ENCODE measurements at regions not wholly inside any gene's neighbourhood (a gene's known extent, or its start where the extent isn't known, plus 50 kb on each side); places are given as distances from the start of the nearest gene placed in this dataset.

- no peaks in the 10 kb centered on the region for H3K36me3 ChIP-seq (ENCODE audit: insufficient read depth, low read length)
- no peaks in the 10 kb centered on the region for H3K9me2 ChIP-seq (ENCODE audit: low read depth, low read length)
- H3K79me2 ChIP-seq (ENCODE audit: insufficient read depth, low read length): no peaks in the 10 kb centered on the region
- no peaks in the 10 kb centered on the region for H3K4me1 ChIP-seq (ENCODE audit: insufficient read depth, low read length, severe bottlenecking)
- H3K4me2 ChIP-seq (ENCODE audit: low read length): no peak overlapping the region
- H3K27ac ChIP-seq (ENCODE audit: low read depth, low read length, poor library complexity, severe bottlenecking): no peak overlapping the region
- no peaks in the 10 kb centered on the region for H3K27me3 ChIP-seq (ENCODE audit: insufficient read depth, low read length)
- no peaks in the 10 kb centered on the region for H3F3A ChIP-seq (ENCODE audit: insufficient read depth, low read length)
- no peaks in the 10 kb centered on the region for H3K9me3 ChIP-seq (ENCODE audit: low read length)
- TF ChIP-seq EZH2 (IDR thresholded peaks at IDR 0.05; ENCODE audit: borderline replicate concordance, low read length): no peak
- no peak for TF ChIP-seq CTCF (IDR thresholded peaks at IDR 0.05; ENCODE audit: low read length)
- H3K4me3 ChIP-seq (ENCODE audit: low read depth, low read length, poor library complexity, severe bottlenecking): no peak overlapping the region
- no peak overlapping the region for H2AFZ ChIP-seq (ENCODE audit: low read length)
- H3K9ac ChIP-seq (ENCODE audit: low read length): no peak overlapping the region
- H4K20me1 ChIP-seq (ENCODE audit: insufficient read depth, low read length): no peaks in the 10 kb centered on the region
Measured at GRCh38 chr6:103356531-103356930, 1503.2 kb downstream of the HACE1 start.

GRCh38 chr6:103344554-103345163, 1515.1 kb downstream of the HACE1 start:
- no peaks in the 10 kb centered on the region for H3K79me2 ChIP-seq (ENCODE audit: insufficient read depth, low read length)
- H3F3A ChIP-seq (ENCODE audit: insufficient read depth, low read length): no peaks in the 10 kb centered on the region
- no peaks in the 10 kb centered on the region for H3K9me3 ChIP-seq (ENCODE audit: low read length)
- no peak overlapping the region for H3K9ac ChIP-seq (ENCODE audit: low read length)
- H3K9me2 ChIP-seq (ENCODE audit: low read depth, low read length): no peaks in the 10 kb centered on the region
- H3K27me3 ChIP-seq (ENCODE audit: insufficient read depth, low read length): no peaks in the 10 kb centered on the region
- H3K4me3 ChIP-seq (ENCODE audit: low read depth, low read length, poor library complexity, severe bottlenecking): no peak overlapping the region
- TF ChIP-seq CTCF (IDR thresholded peaks at IDR 0.05; ENCODE audit: low read length) (no peak), EZH2 (IDR thresholded peaks at IDR 0.05; ENCODE audit: borderline replicate concordance, low read length) (no peak)
- no peak overlapping the region for H3K4me2 ChIP-seq (ENCODE audit: low read length)
- H3K27ac ChIP-seq (ENCODE audit: low read depth, low read length, poor library complexity, severe bottlenecking): no peak overlapping the region
- H4K20me1 ChIP-seq (ENCODE audit: insufficient read depth, low read length): no peaks in the 10 kb centered on the region
- no peak overlapping the region for H2AFZ ChIP-seq (ENCODE audit: low read length)
- no peaks in the 10 kb centered on the region for H3K4me1 ChIP-seq (ENCODE audit: insufficient read depth, low read length, severe bottlenecking)
- no peaks in the 10 kb centered on the region for H3K36me3 ChIP-seq (ENCODE audit: insufficient read depth, low read length)

GRCh38 chr6:103335412-103335811, 1524.3 kb downstream of the HACE1 start:
- H3K36me3 ChIP-seq (ENCODE audit: insufficient read depth, low read length): no peaks in the 10 kb centered on the region
- no peaks in the 10 kb centered on the region for H3K9me3 ChIP-seq (ENCODE audit: low read length)
- TF ChIP-seq CTCF (IDR thresholded peaks at IDR 0.05; ENCODE audit: low read length) (no peak), EZH2 (IDR thresholded peaks at IDR 0.05; ENCODE audit: borderline replicate concordance, low read length) (no peak)
- H3F3A ChIP-seq (ENCODE audit: insufficient read depth, low read length): no peaks in the 10 kb centered on the region
- H3K4me2 ChIP-seq (ENCODE audit: low read length): no peak overlapping the region
- H3K27ac ChIP-seq (ENCODE audit: low read depth, low read length, poor library complexity, severe bottlenecking): no peak overlapping the region
- H2AFZ ChIP-seq (ENCODE audit: low read length): no peak overlapping the region
- no peaks in the 10 kb centered on the region for H4K20me1 ChIP-seq (ENCODE audit: insufficient read depth, low read length)
- H3K4me1 ChIP-seq (ENCODE audit: insufficient read depth, low read length, severe bottlenecking): no peaks in the 10 kb centered on the region
- H3K9ac ChIP-seq (ENCODE audit: low read length): no peak overlapping the region
- no peak overlapping the region for H3K4me3 ChIP-seq (ENCODE audit: low read depth, low read length, poor library complexity, severe bottlenecking)
- H3K27me3 ChIP-seq (ENCODE audit: insufficient read depth, low read length): no peaks in the 10 kb centered on the region
- no peaks in the 10 kb centered on the region for H3K9me2 ChIP-seq (ENCODE audit: low read depth, low read length)
- no peaks in the 10 kb centered on the region for H3K79me2 ChIP-seq (ENCODE audit: insufficient read depth, low read length)

Data from OCI-LY1 (cell line).